SK-N-SH (cell line): ENCODE measurements at regions not wholly inside any gene's neighbourhood (a gene's known extent, or its start where the extent isn't known, plus 50 kb on each side); places are given as distances from the start of the nearest gene placed in this dataset.

ENCODE experiments used
- CTCF ChIA-PET: fragments of 300-600, 350-600 bp; formaldehyde crosslinking; extraction: SDS; loops from one replicate; lab custom pipeline; 2021; lab: Yijun Ruan, JAX
- POLR2A ChIA-PET: fragments of 350-600 bp; sonication (Branson Sonifier 250); formaldehyde crosslinking; extraction: SDS; loops from one replicate; lab custom pipeline; 2020; ENCODE audit warnings: antibody characterized with exemption, inconsistent platforms; lab: Yijun Ruan, JAX
- DNase-seq: peaks from one replicate; pipeline ENCODE4 v3.0.0; 2012
- H2AFZ ChIP-seq: fragments of 200-600 bp; sonication (generic); 2 replicates; pipeline ENCODE4 v1.8.1; 2016; ENCODE audit warnings: antibody characterized with exemption, mild to moderate bottlenecking, low read depth
- H3F3A ChIP-seq: fragments of 200-600 bp; sonication (generic); replicated peaks from 2 replicates; pipeline ENCODE3; 2016; ENCODE audit warnings: antibody characterized with exemption, mild to moderate bottlenecking; ENCODE audit not compliant: insufficient read depth
- H3K27ac ChIP-seq, 2 experiments: fragments of 200-500 bp in 1 of 2; fragments of 200-600 bp in 1 of 2; sonication (Bioruptor generic) in 1 of 2; sonication (generic), shearing (Covaris generic) in 1 of 2; 2 replicates each; pipeline versions ENCODE4 v1.5.1 to v1.6.1; 2014 to 2016; ENCODE audit warnings: low read depth in 2 of 2, inconsistent platforms in 1 of 2, low read length in 1 of 2, mild to moderate bottlenecking in 1 of 2, mixed read lengths in 1 of 2
- H3K27me3 ChIP-seq: fragments of 200-600 bp; sonication (generic), shearing (Covaris generic); 2 replicates; pipeline ENCODE4 v1.6.1; 2016; ENCODE audit warnings: mixed run types; ENCODE audit not compliant: insufficient read depth
- H3K36me3 ChIP-seq, 2 experiments: fragments of 200-500 bp in 1 of 2; fragments of 200-600 bp in 1 of 2; sonication (Bioruptor generic) in 1 of 2; sonication (generic) in 1 of 2; replicated peaks in 1 of 2; 2 replicates each; pipeline versions ENCODE3 to v1.5.1; 2014 to 2016; ENCODE audit warnings: low read length in 1 of 2, mild to moderate bottlenecking in 1 of 2; ENCODE audit not compliant: insufficient read depth in 2 of 2, control insufficient read depth in 1 of 2
- H3K4me1 ChIP-seq, 2 experiments: fragments of 200-500 bp in 1 of 2; fragments of 200-600 bp in 1 of 2; sonication (Bioruptor generic) in 1 of 2; sonication (generic), shearing (Covaris generic) in 1 of 2; 2 replicates each; pipeline versions ENCODE4 v1.5.1 to v1.6.1; 2014 to 2016; ENCODE audit warnings: low read depth in 1 of 2, low read length in 1 of 2, mixed run types in 1 of 2; ENCODE audit not compliant: insufficient read depth in 2 of 2, control insufficient read depth in 1 of 2
- H3K4me2 ChIP-seq: fragments of 200-600 bp; sonication (generic), shearing (Covaris generic); 2 replicates; pipeline ENCODE4 v1.6.1; 2017; ENCODE audit warnings: mixed run types
- H3K4me3 ChIP-seq, 2 experiments: fragments of 200-500 bp in 1 of 2; fragments of 200-600 bp in 1 of 2; sonication (Bioruptor generic) in 1 of 2; sonication (generic), shearing (Covaris generic) in 1 of 2; 2 replicates each; pipeline versions ENCODE4 v1.5.1 to v1.8.1; 2014 to 2016; ENCODE audit warnings: low read depth in 2 of 2, inconsistent platforms in 1 of 2, low read length in 1 of 2, mild to moderate bottlenecking in 1 of 2, mixed read lengths in 1 of 2, moderate library complexity in 1 of 2
- H3K79me2 ChIP-seq: fragments of 200-600 bp; sonication (generic); 2 replicates; pipeline ENCODE4 v1.8.1; 2017; ENCODE audit warnings: mild to moderate bottlenecking; ENCODE audit not compliant: insufficient read depth
- H3K9ac ChIP-seq: fragments of 200-600 bp; sonication (generic); 2 replicates; pipeline ENCODE4 v1.6.1; 2017; ENCODE audit warnings: mixed run types
- H3K9me2 ChIP-seq: fragments of 200-600 bp; sonication (generic); 2 replicates; pipeline ENCODE4 v1.6.1; 2017; ENCODE audit warnings: mixed run types
- H3K9me3 ChIP-seq: fragments of 200-600 bp; sonication (generic); 2 replicates; pipeline ENCODE4 v1.6.1; 2017; ENCODE audit warnings: mixed run types, mild to moderate bottlenecking, moderate library complexity
- H4K20me1 ChIP-seq: fragments of 200-600 bp; sonication (generic); 2 replicates; pipeline ENCODE4 v1.6.1; 2017; ENCODE audit warnings: mild to moderate bottlenecking, mixed run types; ENCODE audit not compliant: insufficient read depth
- ELF1 ChIP-seq: IDR thresholded peaks from 2 replicates; pipeline ENCODE4 v1.4.0; 2012
- EP300 ChIP-seq, 2 experiments: IDR thresholded peaks; 2 replicates each; pipeline versions ENCODE4 v1.4.0 to v1.6.1; 2012; ENCODE audit warnings: borderline replicate concordance in 1 of 2, low read depth in 1 of 2, low read length in 1 of 2
- EZH2phosphoT487 ChIP-seq: fragments of 200-600 bp; sonication (generic); IDR thresholded peaks from 2 replicates; pipeline ENCODE4 v1.6.1; 2017; ENCODE audit warnings: low read depth, mixed run types, mild to moderate bottlenecking, antibody characterized with exemption, moderate library complexity, borderline replicate concordance
- FOSL2 ChIP-seq: IDR thresholded peaks from 2 replicates; pipeline ENCODE4 v1.4.0; 2012; ENCODE audit warnings: low read depth, mild to moderate bottlenecking, moderate library complexity, borderline replicate concordance
- FOXM1 ChIP-seq: IDR thresholded peaks from 2 replicates; pipeline ENCODE4 v1.4.0; 2012; ENCODE audit warnings: low read depth, mild to moderate bottlenecking
- GATA2 ChIP-seq: sonication (generic); formaldehyde crosslinking; IDR thresholded peaks from 2 replicates; pipeline ENCODE4 v1.5.0; 2020; ENCODE audit warnings: mild to moderate bottlenecking, missing genetic modification reagents
- MXI1 ChIP-seq: IDR thresholded peaks from 2 replicates; pipeline ENCODE4 v1.6.1; 2012; ENCODE audit warnings: mild to moderate bottlenecking, low read depth, low read length, improper control_type of control experiment
- NRF1 ChIP-seq: IDR thresholded peaks from 2 replicates; pipeline ENCODE4 v1.6.1; 2012; ENCODE audit warnings: low read depth, mild to moderate bottlenecking, low read length
- RAD21 ChIP-seq: IDR thresholded peaks from 2 replicates; pipeline ENCODE4 v1.6.1; 2012; ENCODE audit warnings: mild to moderate bottlenecking, low read length
- RCOR1 ChIP-seq: fragments of 150-350 bp; IDR thresholded peaks from 2 replicates; pipeline ENCODE4 v1.6.1; 2017; ENCODE audit warnings: antibody characterized with exemption, low read length
- RXRA ChIP-seq: IDR thresholded peaks from 2 replicates; pipeline ENCODE4 v1.4.0; 2012; ENCODE audit warnings: low read depth, mild to moderate bottlenecking, borderline replicate concordance
- SMC3 ChIP-seq: IDR thresholded peaks from 2 replicates; pipeline ENCODE4 v1.6.1; 2012; ENCODE audit warnings: low read depth, low read length, improper control_type of control experiment
- TEAD4 ChIP-seq: IDR thresholded peaks from 2 replicates; pipeline ENCODE4 v1.4.0; 2012; ENCODE audit warnings: mild to moderate bottlenecking, borderline replicate concordance; ENCODE audit not compliant: insufficient read depth
- whole genome bisulfite sequencing: methylation state at CpG from one replicate; pipeline ENCODE4 v1.1.6; 2017; ENCODE audit warnings: low lambda C conversion rate; 5-methylcytosine and 5-hydroxymethylcytosine counted together
- TF ChIP-seq, protein P1 (sequence below): IDR thresholded peaks from 2 replicates; pipeline ENCODE4 v1.4.0; 2012; ENCODE audit warnings: low read depth
- TF ChIP-seq, protein P2 (sequence below): IDR thresholded peaks from 2 replicates; pipeline ENCODE4 v1.4.0; 2012; ENCODE audit warnings: low read depth, borderline replicate concordance
- TF ChIP-seq, protein P3 (sequence below): fragments of 150-350 bp; IDR thresholded peaks from 2 replicates; pipeline ENCODE4 v1.6.1; 2017; ENCODE audit warnings: antibody characterized with exemption, low read length, low read depth, borderline replicate concordance

DNA sequence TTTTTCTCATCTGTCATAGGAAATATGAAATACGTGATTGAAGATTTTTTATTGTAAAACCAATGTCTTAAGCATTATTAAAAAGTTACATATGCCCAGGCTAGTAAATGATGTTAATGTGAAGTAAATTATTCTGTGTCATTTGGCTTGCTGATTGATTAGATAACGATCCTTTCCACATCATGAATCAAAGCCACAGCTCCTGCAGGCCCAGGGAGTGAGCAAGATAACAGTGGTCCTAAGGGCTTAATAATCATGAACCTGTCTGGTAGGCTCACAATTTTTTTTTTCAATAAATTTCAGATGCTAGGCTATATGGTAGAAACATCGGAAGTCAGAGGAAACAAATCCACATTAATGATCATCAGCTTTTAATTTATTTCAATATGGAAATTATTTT, 269.0 kb upstream of the SLC10A2 start:
- Histone ChIP-seq H3K4me2 (no peak overlapping the region), H2AFZ (no peak overlapping the region), H3K9ac (no peak overlapping the region), H3K79me2 (no peaks in the 10 kb centered on the region), H3K9me3 (no peaks in the 10 kb centered on the region), H3K36me3 (no peaks in the 10 kb centered on the region), H4K20me1 (no peaks in the 10 kb centered on the region), H3K4me3 (no peak overlapping the region), H3K27ac (peak overlapping the region in 1 of 2 experiments; percentile 73; a peak in 2 of 4 replicates), H3K9me2 (no peaks in the 10 kb centered on the region), H3K27me3 (no peaks in the 10 kb centered on the region), H3F3A (no peaks in the 10 kb centered on the region), H3K4me1 (no peaks in the 10 kb centered on the region; a peak in 1 of 4 replicates)
- no peak for TF ChIP-seq FOSL2
- TF ChIP-seq RAD21, result no peak
- TF ChIP-seq EP300 (IDR thresholded peaks at IDR 0.05; ENCODE audit: borderline replicate concordance in 1 of 2, low read depth in 1 of 2, low read length in 1 of 2), result peak in 1 of 2 experiments; percentile 83; a peak in 2 of 4 replicates
- TF ChIP-seq TEAD4, result no peak
- no peak for TF ChIP-seq MXI1
- TF ChIP-seq EZH2phosphoT487, result no peak
- TF ChIP-seq, protein P1, sequence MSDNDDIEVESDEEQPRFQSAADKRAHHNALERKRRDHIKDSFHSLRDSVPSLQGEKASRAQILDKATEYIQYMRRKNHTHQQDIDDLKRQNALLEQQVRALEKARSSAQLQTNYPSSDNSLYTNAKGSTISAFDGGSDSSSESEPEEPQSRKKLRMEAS, result no peak
- no peak for TF ChIP-seq NRF1
- TF ChIP-seq RXRA, result no peak
- peak; percentile 60 for TF ChIP-seq GATA2
- no peak for TF ChIP-seq SMC3
- CTCF ChIA-PET, result no interaction called here
- DNase-seq, result no peak
- 35% methylated on average over 3 of the region's 3 CpGs for WGBS
- POLR2A ChIA-PET, result no interaction called here

DNA sequence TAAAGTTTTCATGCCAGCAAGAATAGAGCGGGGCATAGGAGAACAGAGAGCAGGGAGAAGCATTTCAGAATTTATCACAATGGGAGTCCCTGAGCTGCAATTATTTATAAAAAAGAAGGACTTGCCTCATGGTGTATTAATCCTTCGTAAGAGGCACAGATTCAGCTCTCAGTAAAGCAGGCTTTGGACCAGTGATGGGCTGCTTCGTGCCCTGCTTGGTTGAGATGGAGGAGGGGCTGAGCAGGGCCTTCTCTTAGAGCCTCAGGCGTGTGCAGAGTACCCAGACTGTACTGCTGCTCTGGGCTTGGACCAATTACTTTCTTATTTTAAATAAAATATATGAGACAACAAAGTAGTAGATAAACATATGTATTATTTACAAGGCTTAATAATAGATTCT, 265.7 kb upstream of the SLC10A2 start:
- Histone ChIP-seq H3K79me2 (no peaks in the 10 kb centered on the region), H3K4me3 (no peak overlapping the region), H3K27ac (no peak overlapping the region), H3K36me3 (no peaks in the 10 kb centered on the region), H3K27me3 (no peaks in the 10 kb centered on the region), H3K9me3 (no peaks in the 10 kb centered on the region), H3K4me2 (no peak overlapping the region), H3K9me2 (no peaks in the 10 kb centered on the region), H3F3A (no peaks in the 10 kb centered on the region), H3K9ac (no peak overlapping the region), H3K4me1 (no peaks in the 10 kb centered on the region; a peak in 1 of 4 replicates), H2AFZ (no peak overlapping the region), H4K20me1 (no peaks in the 10 kb centered on the region)
- POLR2A ChIA-PET, result no interaction called here
- CTCF ChIA-PET, result interaction anchor here (1.1 kb wide), 1 partner anchor 416 kb away, joined by 3 read pairs; no protein-coding TSS in a partner anchor
- TF ChIP-seq RCOR1, result no peak
- no peak for TF ChIP-seq FOXM1
- no peak for TF ChIP-seq NRF1
- TF ChIP-seq, protein P2, sequence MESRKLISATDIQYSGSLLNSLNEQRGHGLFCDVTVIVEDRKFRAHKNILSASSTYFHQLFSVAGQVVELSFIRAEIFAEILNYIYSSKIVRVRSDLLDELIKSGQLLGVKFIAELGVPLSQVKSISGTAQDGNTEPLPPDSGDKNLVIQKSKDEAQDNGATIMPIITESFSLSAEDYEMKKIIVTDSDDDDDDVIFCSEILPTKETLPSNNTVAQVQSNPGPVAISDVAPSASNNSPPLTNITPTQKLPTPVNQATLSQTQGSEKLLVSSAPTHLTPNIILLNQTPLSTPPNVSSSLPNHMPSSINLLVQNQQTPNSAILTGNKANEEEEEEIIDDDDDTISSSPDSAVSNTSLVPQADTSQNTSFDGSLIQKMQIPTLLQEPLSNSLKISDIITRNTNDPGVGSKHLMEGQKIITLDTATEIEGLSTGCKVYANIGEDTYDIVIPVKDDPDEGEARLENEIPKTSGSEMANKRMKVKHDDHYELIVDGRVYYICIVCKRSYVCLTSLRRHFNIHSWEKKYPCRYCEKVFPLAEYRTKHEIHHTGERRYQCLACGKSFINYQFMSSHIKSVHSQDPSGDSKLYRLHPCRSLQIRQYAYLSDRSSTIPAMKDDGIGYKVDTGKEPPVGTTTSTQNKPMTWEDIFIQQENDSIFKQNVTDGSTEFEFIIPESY, result no peak
- TF ChIP-seq FOSL2, result no peak
- TF ChIP-seq, protein P3, sequence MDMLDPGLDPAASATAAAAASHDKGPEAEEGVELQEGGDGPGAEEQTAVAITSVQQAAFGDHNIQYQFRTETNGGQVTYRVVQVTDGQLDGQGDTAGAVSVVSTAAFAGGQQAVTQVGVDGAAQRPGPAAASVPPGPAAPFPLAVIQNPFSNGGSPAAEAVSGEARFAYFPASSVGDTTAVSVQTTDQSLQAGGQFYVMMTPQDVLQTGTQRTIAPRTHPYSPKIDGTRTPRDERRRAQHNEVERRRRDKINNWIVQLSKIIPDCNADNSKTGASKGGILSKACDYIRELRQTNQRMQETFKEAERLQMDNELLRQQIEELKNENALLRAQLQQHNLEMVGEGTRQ, result no peak
- TF ChIP-seq EZH2phosphoT487, result no peak
- TF ChIP-seq ELF1, result no peak
- TF ChIP-seq MXI1, result no peak
- 30% methylated on average over 4 of the region's 4 CpGs for WGBS
- DNase-seq, result no peak
